WTC11 (cell line): ENCODE measurements at regions not wholly inside any gene's neighbourhood (a gene's known extent, or its start where the extent isn't known, plus 50 kb on each side); places are given as distances from the start of the nearest gene placed in this dataset.

Experiments used
- ATAC-seq: fragments of 200-7000 bp; cut with Tn5 transposase; 2 replicates; pipeline ENCODE4 v1.10.0; 2021; ENCODE audit warnings: mild to moderate bottlenecking, moderate library complexity
- CTCF ChIA-PET: fragments of 300-600 bp; sonication (Branson Sonifier 250); formaldehyde crosslinking; loops from one replicate; lab custom pipeline; 2021; ENCODE audit warnings: antibody characterized with exemption; lab: Charles Lee
- POLR2A ChIA-PET: fragments of 350-600 bp; sonication (Branson Sonifier 250); formaldehyde crosslinking; loops from one replicate; lab custom pipeline; 2021; ENCODE audit warnings: antibody characterized with exemption; lab: Charles Lee
- DNase-seq: peaks from one replicate; pipeline ENCODE4 v3.0.0; 2021; ENCODE audit warnings: low spot score
- H3K27ac Mint-ChIP-seq: 2 replicates; pipeline ENCODE4 v1.8.0; 2021; ENCODE audit warnings: mixed read lengths
- H3K27me3 Mint-ChIP-seq: 2 replicates; pipeline ENCODE4 v1.8.0; 2021; ENCODE audit warnings: low read depth, mild to moderate bottlenecking, moderate library complexity, mixed read lengths
- H3K36me3 Mint-ChIP-seq: 2 replicates; pipeline ENCODE4 v1.8.0; 2021; ENCODE audit warnings: mixed read lengths
- H3K4me1 Mint-ChIP-seq: 2 replicates; pipeline ENCODE4 v1.8.0; 2022; ENCODE audit warnings: mixed read lengths
- H3K4me3 Mint-ChIP-seq: 2 replicates; pipeline ENCODE4 v1.8.0; 2021; ENCODE audit warnings: mild to moderate bottlenecking, moderate library complexity, mixed read lengths
- H3K9me3 Mint-ChIP-seq: 2 replicates; pipeline ENCODE4 v1.8.0; 2021; ENCODE audit warnings: mixed read lengths
- CBFB ChIP-seq: sonication (generic); formaldehyde crosslinking; IDR thresholded peaks from 2 replicates; pipeline ENCODE4 v1.8.1; 2022; ENCODE audit warnings: mild to moderate bottlenecking, low read depth, missing genetic modification reagents
- ELF4 ChIP-seq: sonication (generic); formaldehyde crosslinking; IDR thresholded peaks from 2 replicates; pipeline ENCODE4 v1.8.1; 2022; ENCODE audit warnings: low read depth, mild to moderate bottlenecking, moderate library complexity, missing genetic modification reagents
- FOXJ3 ChIP-seq: sonication (generic); formaldehyde crosslinking; IDR thresholded peaks from 2 replicates; pipeline ENCODE4 v1.9.0; 2021; ENCODE audit warnings: missing genetic modification reagents, mild to moderate bottlenecking, borderline replicate concordance
- FOXP1 ChIP-seq: sonication (generic); formaldehyde crosslinking; IDR thresholded peaks from 2 replicates; pipeline ENCODE4 v1.8.0; 2022; ENCODE audit warnings: missing genetic modification reagents, mild to moderate bottlenecking, moderate library complexity, borderline replicate concordance
- JUN ChIP-seq: sonication (generic); formaldehyde crosslinking; IDR thresholded peaks from 2 replicates; pipeline ENCODE4 v1.8.0; 2023; ENCODE audit warnings: mild to moderate bottlenecking, missing genetic modification reagents
- MXD4 ChIP-seq: fragments of 250-450 bp; sonication (Bioruptor Pico); IDR thresholded peaks from 2 replicates; pipeline ENCODE4 v1.8.0; 2021; ENCODE audit warnings: mild to moderate bottlenecking, moderate library complexity, borderline replicate concordance
- NFATC4 ChIP-seq: fragments of 250-450 bp; sonication (Bioruptor Pico); IDR thresholded peaks from 2 replicates; pipeline ENCODE4 v1.9.0; 2021; ENCODE audit warnings: mild to moderate bottlenecking
- NR1H2 ChIP-seq: sonication (generic); formaldehyde crosslinking; IDR thresholded peaks from 2 replicates; pipeline ENCODE4 v1.9.0; 2021; ENCODE audit warnings: mild to moderate bottlenecking, moderate library complexity, missing genetic modification reagents
- SMAD3 ChIP-seq: sonication (generic); formaldehyde crosslinking; IDR thresholded peaks from 2 replicates; pipeline ENCODE4 v1.8.0; 2022; ENCODE audit warnings: missing genetic modification reagents, mild to moderate bottlenecking, borderline replicate concordance
- ZBTB21 ChIP-seq: sonication (generic); formaldehyde crosslinking; IDR thresholded peaks from 2 replicates; pipeline ENCODE4 v1.8.1; 2023; ENCODE audit warnings: mild to moderate bottlenecking, missing genetic modification reagents, borderline replicate concordance
- ZNF219 ChIP-seq: sonication (generic); formaldehyde crosslinking; IDR thresholded peaks from 2 replicates; pipeline ENCODE4 v1.8.0; 2023; ENCODE audit warnings: missing genetic modification reagents, mild to moderate bottlenecking, borderline replicate concordance
- ZNF263 ChIP-seq: sonication (generic); formaldehyde crosslinking; IDR thresholded peaks from 2 replicates; pipeline ENCODE4 v1.8.1; 2022; ENCODE audit warnings: low read depth, mild to moderate bottlenecking, moderate library complexity, missing genetic modification reagents
- TF ChIP-seq, protein P1 (sequence below): sonication (generic); formaldehyde crosslinking; IDR thresholded peaks from 2 replicates; pipeline ENCODE4 v1.8.1; 2023; ENCODE audit warnings: mild to moderate bottlenecking, moderate library complexity, missing genetic modification reagents
- TF ChIP-seq, protein P2 (sequence below): fragments of 200-600 bp; IDR thresholded peaks from 2 replicates; pipeline ENCODE4 v1.8.0; 2022; ENCODE audit warnings: antibody characterized with exemption
- TF ChIP-seq, protein P3 (sequence below): sonication (generic); formaldehyde crosslinking; IDR thresholded peaks from 2 replicates; pipeline ENCODE4 v1.8.1; 2023; ENCODE audit warnings: mild to moderate bottlenecking, missing genetic modification reagents
- TF ChIP-seq, protein P4 (sequence below): sonication (generic); formaldehyde crosslinking; IDR thresholded peaks from 2 replicates; pipeline ENCODE4 v1.8.0; 2022; ENCODE audit warnings: mild to moderate bottlenecking, missing genetic modification reagents
- TF ChIP-seq, protein P5 (sequence below): fragments of 250-450 bp; sonication (Bioruptor Pico); IDR thresholded peaks from 2 replicates; pipeline ENCODE4 v1.9.0; 2021; ENCODE audit warnings: mild to moderate bottlenecking
- TF ChIP-seq, protein P6 (sequence below): sonication (generic); formaldehyde crosslinking; IDR thresholded peaks from 2 replicates; pipeline ENCODE4 v1.8.0; 2023; ENCODE audit warnings: missing genetic modification reagents
- TF ChIP-seq, protein P7 (sequence below): sonication (generic); formaldehyde crosslinking; IDR thresholded peaks from 2 replicates; pipeline ENCODE4 v1.8.1; 2022; ENCODE audit warnings: mild to moderate bottlenecking, moderate library complexity, missing genetic modification reagents

DNA sequence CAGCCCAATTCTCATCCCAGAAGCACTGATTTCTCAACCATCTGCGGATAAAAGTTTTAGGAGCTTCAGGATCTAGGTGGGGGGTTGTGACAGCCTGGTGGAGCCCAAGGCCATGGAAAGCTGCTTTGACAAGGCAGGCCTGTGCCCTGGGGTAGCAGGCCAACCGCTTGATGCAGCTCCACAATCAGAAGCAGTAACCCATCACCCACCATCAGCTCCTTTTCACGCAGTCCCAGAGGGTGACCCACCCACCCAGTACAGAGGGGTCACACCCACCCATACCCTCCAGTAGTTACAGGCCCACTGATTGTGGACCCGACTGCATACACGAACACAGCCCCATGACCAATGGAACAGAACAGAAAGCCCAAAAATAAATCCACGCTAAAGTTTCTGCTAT, 253.9 kb downstream of the AHR start:
- H3K27ac Mint-ChIP-seq: no peak overlapping the region
- no peak for ATAC-seq
- no peaks in the 10 kb centered on the region for H3K27me3 Mint-ChIP-seq
- no peak overlapping the region for H3K4me3 Mint-ChIP-seq
- ChIA-PET CTCF (no interaction called here), POLR2A (no interaction called here)
- no peak for TF ChIP-seq ZBTB21
- TF ChIP-seq NFATC4 (CRISPR knock-in tag): no peak
- TF ChIP-seq, protein P1, sequence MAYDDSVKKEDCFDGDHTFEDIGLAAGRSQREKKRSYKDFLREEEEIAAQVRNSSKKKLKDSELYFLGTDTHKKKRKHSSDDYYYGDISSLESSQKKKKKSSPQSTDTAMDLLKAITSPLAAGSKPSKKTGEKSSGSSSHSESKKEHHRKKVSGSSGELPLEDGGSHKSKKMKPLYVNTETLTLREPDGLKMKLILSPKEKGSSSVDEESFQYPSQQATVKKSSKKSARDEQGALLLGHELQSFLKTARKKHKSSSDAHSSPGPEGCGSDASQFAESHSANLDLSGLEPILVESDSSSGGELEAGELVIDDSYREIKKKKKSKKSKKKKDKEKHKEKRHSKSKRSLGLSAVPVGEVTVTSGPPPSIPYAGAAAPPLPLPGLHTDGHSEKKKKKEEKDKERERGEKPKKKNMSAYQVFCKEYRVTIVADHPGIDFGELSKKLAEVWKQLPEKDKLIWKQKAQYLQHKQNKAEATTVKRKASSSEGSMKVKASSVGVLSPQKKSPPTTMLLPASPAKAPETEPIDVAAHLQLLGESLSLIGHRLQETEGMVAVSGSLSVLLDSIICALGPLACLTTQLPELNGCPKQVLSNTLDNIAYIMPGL (CRISPR knock-in tag): no peak
- H3K9me3 Mint-ChIP-seq: peaks cover 10% of the 10 kb centered on the region
- no peaks in the 10 kb centered on the region for H3K4me1 Mint-ChIP-seq
- DNase-seq: no peak
- no peaks in the 10 kb centered on the region for H3K36me3 Mint-ChIP-seq

DNA sequence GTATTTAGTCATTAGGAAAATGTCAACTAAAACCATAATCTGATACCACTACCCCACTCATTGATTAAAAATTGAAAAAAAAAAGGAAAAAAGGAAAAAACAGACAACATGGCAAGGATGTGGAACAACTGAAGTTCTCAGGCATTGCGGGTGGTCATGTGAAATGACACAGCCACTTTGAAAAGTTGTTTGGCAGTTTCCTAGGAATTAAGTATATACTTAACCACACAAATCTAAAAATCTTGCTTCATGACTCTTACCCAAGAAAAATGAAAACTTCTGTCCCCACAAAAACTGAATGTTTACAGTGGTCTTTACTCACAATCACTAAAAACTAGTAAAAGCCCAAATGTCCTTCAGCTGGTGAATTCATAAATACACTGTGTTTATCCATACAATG, 254.5 kb downstream of the AHR start:
- TF ChIP-seq, protein P2, sequence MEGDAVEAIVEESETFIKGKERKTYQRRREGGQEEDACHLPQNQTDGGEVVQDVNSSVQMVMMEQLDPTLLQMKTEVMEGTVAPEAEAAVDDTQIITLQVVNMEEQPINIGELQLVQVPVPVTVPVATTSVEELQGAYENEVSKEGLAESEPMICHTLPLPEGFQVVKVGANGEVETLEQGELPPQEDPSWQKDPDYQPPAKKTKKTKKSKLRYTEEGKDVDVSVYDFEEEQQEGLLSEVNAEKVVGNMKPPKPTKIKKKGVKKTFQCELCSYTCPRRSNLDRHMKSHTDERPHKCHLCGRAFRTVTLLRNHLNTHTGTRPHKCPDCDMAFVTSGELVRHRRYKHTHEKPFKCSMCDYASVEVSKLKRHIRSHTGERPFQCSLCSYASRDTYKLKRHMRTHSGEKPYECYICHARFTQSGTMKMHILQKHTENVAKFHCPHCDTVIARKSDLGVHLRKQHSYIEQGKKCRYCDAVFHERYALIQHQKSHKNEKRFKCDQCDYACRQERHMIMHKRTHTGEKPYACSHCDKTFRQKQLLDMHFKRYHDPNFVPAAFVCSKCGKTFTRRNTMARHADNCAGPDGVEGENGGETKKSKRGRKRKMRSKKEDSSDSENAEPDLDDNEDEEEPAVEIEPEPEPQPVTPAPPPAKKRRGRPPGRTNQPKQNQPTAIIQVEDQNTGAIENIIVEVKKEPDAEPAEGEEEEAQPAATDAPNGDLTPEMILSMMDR: no peak
- TF ChIP-seq, protein P3, sequence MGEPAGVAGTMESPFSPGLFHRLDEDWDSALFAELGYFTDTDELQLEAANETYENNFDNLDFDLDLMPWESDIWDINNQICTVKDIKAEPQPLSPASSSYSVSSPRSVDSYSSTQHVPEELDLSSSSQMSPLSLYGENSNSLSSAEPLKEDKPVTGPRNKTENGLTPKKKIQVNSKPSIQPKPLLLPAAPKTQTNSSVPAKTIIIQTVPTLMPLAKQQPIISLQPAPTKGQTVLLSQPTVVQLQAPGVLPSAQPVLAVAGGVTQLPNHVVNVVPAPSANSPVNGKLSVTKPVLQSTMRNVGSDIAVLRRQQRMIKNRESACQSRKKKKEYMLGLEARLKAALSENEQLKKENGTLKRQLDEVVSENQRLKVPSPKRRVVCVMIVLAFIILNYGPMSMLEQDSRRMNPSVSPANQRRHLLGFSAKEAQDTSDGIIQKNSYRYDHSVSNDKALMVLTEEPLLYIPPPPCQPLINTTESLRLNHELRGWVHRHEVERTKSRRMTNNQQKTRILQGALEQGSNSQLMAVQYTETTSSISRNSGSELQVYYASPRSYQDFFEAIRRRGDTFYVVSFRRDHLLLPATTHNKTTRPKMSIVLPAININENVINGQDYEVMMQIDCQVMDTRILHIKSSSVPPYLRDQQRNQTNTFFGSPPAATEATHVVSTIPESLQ (CRISPR knock-in tag): no peak
- TF ChIP-seq MXD4 (CRISPR knock-in tag): no peak
- TF ChIP-seq, protein P4, sequence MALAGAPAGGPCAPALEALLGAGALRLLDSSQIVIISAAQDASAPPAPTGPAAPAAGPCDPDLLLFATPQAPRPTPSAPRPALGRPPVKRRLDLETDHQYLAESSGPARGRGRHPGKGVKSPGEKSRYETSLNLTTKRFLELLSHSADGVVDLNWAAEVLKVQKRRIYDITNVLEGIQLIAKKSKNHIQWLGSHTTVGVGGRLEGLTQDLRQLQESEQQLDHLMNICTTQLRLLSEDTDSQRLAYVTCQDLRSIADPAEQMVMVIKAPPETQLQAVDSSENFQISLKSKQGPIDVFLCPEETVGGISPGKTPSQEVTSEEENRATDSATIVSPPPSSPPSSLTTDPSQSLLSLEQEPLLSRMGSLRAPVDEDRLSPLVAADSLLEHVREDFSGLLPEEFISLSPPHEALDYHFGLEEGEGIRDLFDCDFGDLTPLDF (CRISPR knock-in tag): no peak
- no peak for TF ChIP-seq FOXJ3 (CRISPR knock-in tag)
- no peak for TF ChIP-seq FOXP1 (CRISPR knock-in tag)
- TF ChIP-seq, protein P5, sequence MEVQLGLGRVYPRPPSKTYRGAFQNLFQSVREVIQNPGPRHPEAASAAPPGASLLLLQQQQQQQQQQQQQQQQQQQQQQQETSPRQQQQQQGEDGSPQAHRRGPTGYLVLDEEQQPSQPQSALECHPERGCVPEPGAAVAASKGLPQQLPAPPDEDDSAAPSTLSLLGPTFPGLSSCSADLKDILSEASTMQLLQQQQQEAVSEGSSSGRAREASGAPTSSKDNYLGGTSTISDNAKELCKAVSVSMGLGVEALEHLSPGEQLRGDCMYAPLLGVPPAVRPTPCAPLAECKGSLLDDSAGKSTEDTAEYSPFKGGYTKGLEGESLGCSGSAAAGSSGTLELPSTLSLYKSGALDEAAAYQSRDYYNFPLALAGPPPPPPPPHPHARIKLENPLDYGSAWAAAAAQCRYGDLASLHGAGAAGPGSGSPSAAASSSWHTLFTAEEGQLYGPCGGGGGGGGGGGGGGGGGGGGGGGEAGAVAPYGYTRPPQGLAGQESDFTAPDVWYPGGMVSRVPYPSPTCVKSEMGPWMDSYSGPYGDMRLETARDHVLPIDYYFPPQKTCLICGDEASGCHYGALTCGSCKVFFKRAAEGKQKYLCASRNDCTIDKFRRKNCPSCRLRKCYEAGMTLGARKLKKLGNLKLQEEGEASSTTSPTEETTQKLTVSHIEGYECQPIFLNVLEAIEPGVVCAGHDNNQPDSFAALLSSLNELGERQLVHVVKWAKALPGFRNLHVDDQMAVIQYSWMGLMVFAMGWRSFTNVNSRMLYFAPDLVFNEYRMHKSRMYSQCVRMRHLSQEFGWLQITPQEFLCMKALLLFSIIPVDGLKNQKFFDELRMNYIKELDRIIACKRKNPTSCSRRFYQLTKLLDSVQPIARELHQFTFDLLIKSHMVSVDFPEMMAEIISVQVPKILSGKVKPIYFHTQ: no peak
- TF ChIP-seq, protein P6, sequence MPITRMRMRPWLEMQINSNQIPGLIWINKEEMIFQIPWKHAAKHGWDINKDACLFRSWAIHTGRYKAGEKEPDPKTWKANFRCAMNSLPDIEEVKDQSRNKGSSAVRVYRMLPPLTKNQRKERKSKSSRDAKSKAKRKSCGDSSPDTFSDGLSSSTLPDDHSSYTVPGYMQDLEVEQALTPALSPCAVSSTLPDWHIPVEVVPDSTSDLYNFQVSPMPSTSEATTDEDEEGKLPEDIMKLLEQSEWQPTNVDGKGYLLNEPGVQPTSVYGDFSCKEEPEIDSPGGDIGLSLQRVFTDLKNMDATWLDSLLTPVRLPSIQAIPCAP (CRISPR knock-in tag): no peak
- TF ChIP-seq ZNF263 (CRISPR knock-in tag): no peak
- no peak for TF ChIP-seq ELF4 (CRISPR knock-in tag)
- no peak for TF ChIP-seq SMAD3
- no peak for TF ChIP-seq NFATC4 (CRISPR knock-in tag)
- TF ChIP-seq JUN (CRISPR knock-in tag): no peak
- no peak for TF ChIP-seq ZNF219
- no peak for TF ChIP-seq NR1H2
- no peak for TF ChIP-seq CBFB
- TF ChIP-seq, protein P7, sequence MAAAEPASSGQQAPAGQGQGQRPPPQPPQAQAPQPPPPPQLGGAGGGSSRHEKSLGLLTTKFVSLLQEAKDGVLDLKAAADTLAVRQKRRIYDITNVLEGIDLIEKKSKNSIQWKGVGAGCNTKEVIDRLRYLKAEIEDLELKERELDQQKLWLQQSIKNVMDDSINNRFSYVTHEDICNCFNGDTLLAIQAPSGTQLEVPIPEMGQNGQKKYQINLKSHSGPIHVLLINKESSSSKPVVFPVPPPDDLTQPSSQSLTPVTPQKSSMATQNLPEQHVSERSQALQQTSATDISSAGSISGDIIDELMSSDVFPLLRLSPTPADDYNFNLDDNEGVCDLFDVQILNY (CRISPR knock-in tag): no peak
- H3K9me3 Mint-ChIP-seq: peaks cover 10% of the 10 kb centered on the region
- CTCF ChIA-PET: no interaction called here
- no peak for DNase-seq
- no peak overlapping the region for H3K27ac Mint-ChIP-seq
- no peaks in the 10 kb centered on the region for H3K4me1 Mint-ChIP-seq
- POLR2A ChIA-PET: no interaction called here
- no peaks in the 10 kb centered on the region for H3K36me3 Mint-ChIP-seq
- no peak for ATAC-seq
- H3K27me3 Mint-ChIP-seq: no peaks in the 10 kb centered on the region
- H3K4me3 Mint-ChIP-seq: no peak overlapping the region
